Smooth muscle cell (in vitro differentiated cells): ENCODE measurements at regions not wholly inside any gene's neighbourhood (a gene's known extent, or its start where the extent isn't known, plus 50 kb on each side); places are given as distances from the start of the nearest gene placed in this dataset.

Experiments
- DNase-seq: peaks from one replicate; lab custom pipeline; 2025; ENCODE audit not compliant: unreplicated experiment; lab: John Stamatoyannopoulos, UW
- H2AFZ ChIP-seq: fragments of 200-600 bp; sonication (generic); 2 replicates; pipeline ENCODE4 v1.6.0; 2016; ENCODE audit warnings: antibody characterized with exemption, low read depth, mild to moderate bottlenecking
- H3F3A ChIP-seq: fragments of 200-600 bp; sonication (generic); 2 replicates; pipeline ENCODE4 v1.6.0; 2017; ENCODE audit warnings: antibody characterized with exemption, low read depth
- H3K27ac ChIP-seq: fragments of 200-600 bp; sonication (generic); 2 replicates; pipeline ENCODE4 v1.5.1; 2016; ENCODE audit warnings: low read depth, mild to moderate bottlenecking
- H3K27me3 ChIP-seq: fragments of 200-600 bp; sonication (generic); 2 replicates; pipeline ENCODE4 v1.6.1; 2016; ENCODE audit warnings: low read depth, mild to moderate bottlenecking
- H3K36me3 ChIP-seq: fragments of 200-600 bp; sonication (generic); 2 replicates; pipeline ENCODE4 v1.5.1; 2016; ENCODE audit warnings: low read depth
- H3K4me1 ChIP-seq: fragments of 200-600 bp; sonication (generic); 2 replicates; pipeline ENCODE4 v1.5.1; 2016; ENCODE audit warnings: low read depth
- H3K4me2 ChIP-seq: fragments of 200-600 bp; sonication (generic); 2 replicates; pipeline ENCODE4 v1.6.0; 2016; ENCODE audit warnings: mild to moderate bottlenecking
- H3K4me3 ChIP-seq: fragments of 200-600 bp; sonication (generic); 2 replicates; pipeline ENCODE4 v1.5.1; 2016; ENCODE audit warnings: mild to moderate bottlenecking
- H3K79me2 ChIP-seq: fragments of 200-600 bp; sonication (generic); 2 replicates; pipeline ENCODE4 v1.6.0; 2016; ENCODE audit warnings: low read depth, mild to moderate bottlenecking
- H3K9ac ChIP-seq: fragments of 200-600 bp; sonication (generic); 2 replicates; pipeline ENCODE4 v1.6.0; 2016; ENCODE audit warnings: low read depth
- H3K9me3 ChIP-seq: fragments of 200-600 bp; sonication (generic); replicated peaks from 2 replicates; pipeline ENCODE4 v1.5.1; 2016; ENCODE audit warnings: low read depth
- H4K20me1 ChIP-seq: fragments of 200-600 bp; sonication (generic); 2 replicates; pipeline ENCODE4 v1.6.0; 2016; ENCODE audit warnings: low read depth
- CTCF ChIP-seq: fragments of 200-600 bp; sonication (generic); IDR thresholded peaks from 2 replicates; pipeline ENCODE4 v1.5.1; 2017; ENCODE audit warnings: borderline replicate concordance, mild to moderate bottlenecking, antibody characterized with exemption; ENCODE audit not compliant: insufficient read depth, poor library complexity, severe bottlenecking
- WGBS: methylation state at CpG from one replicate; pipeline ENCODE4 v1.1.7; 2016; ENCODE audit warnings: low lambda C conversion rate; 5-methylcytosine and 5-hydroxymethylcytosine counted together

GRCh38 chr15:96468036-96468435 lies 137.5 kb downstream of the NR2F2 start:
- Histone ChIP-seq H3K36me3 (no peaks in the 10 kb centered on the region), H3K27me3 (peaks cover 73% of the 10 kb centered on the region), H3K4me1 (no peaks in the 10 kb centered on the region), H2AFZ (no peak overlapping the region), H3K9me3 (no peaks in the 10 kb centered on the region), H3K79me2 (no peaks in the 10 kb centered on the region), H3K27ac (no peak overlapping the region), H4K20me1 (no peaks in the 10 kb centered on the region), H3K4me2 (no peak overlapping the region), H3K9ac (no peak overlapping the region), H3K4me3 (no peak overlapping the region), H3F3A (no peaks in the 10 kb centered on the region)
- WGBS: 90% methylated on average over 3 of the region's 3 CpGs
- TF ChIP-seq CTCF: no peak
- no peak for DNase-seq

- Histone ChIP-seq H3K9me3 (no peaks in the 10 kb centered on the region), H3K4me3 (no peak overlapping the region), H3K4me2 (no peak overlapping the region), H4K20me1 (no peaks in the 10 kb centered on the region), H3K27me3 (peaks cover 67% of the 10 kb centered on the region), H2AFZ (no peak overlapping the region), H3K27ac (no peak overlapping the region), H3K9ac (no peak overlapping the region), H3K36me3 (no peaks in the 10 kb centered on the region), H3K79me2 (no peaks in the 10 kb centered on the region), H3F3A (no peaks in the 10 kb centered on the region), H3K4me1 (no peaks in the 10 kb centered on the region)
- no peak for DNase-seq
- WGBS: 78% methylated on average over 19 of the region's 19 CpGs
- TF ChIP-seq CTCF: no peak
These were observed 140.3 kb downstream of the NR2F2 start for GRCh38 chr15:96470681-96471310.

GRCh38 chr15:96472681-96473080 lies 142.2 kb downstream of the NR2F2 start:
- Histone ChIP-seq H3K27me3 (peaks cover 50% of the 10 kb centered on the region), H3F3A (no peaks in the 10 kb centered on the region), H3K9ac (no peak overlapping the region), H3K9me3 (no peaks in the 10 kb centered on the region), H2AFZ (no peak overlapping the region), H3K36me3 (no peaks in the 10 kb centered on the region), H3K4me2 (no peak overlapping the region), H4K20me1 (no peaks in the 10 kb centered on the region), H3K79me2 (no peaks in the 10 kb centered on the region), H3K27ac (no peak overlapping the region), H3K4me3 (no peak overlapping the region), H3K4me1 (no peaks in the 10 kb centered on the region)
- WGBS: 86% methylated on average over 3 of the region's 3 CpGs
- TF ChIP-seq CTCF: no peak
- no peak for DNase-seq

GRCh38 chr15:96473556-96473955 lies 143.1 kb downstream of the NR2F2 start:
- Histone ChIP-seq H3K79me2 (no peaks in the 10 kb centered on the region), H2AFZ (no peak overlapping the region), H3K9me3 (no peaks in the 10 kb centered on the region), H3F3A (no peaks in the 10 kb centered on the region), H3K9ac (no peak overlapping the region), H3K4me2 (no peak overlapping the region), H3K27ac (no peak overlapping the region), H4K20me1 (no peaks in the 10 kb centered on the region), H3K36me3 (no peaks in the 10 kb centered on the region), H3K27me3 (peaks cover 44% of the 10 kb centered on the region), H3K4me1 (no peaks in the 10 kb centered on the region), H3K4me3 (no peak overlapping the region)
- WGBS: 84% methylated on average over 5 of the region's 5 CpGs
- TF ChIP-seq CTCF: no peak
- DNase-seq: no peak
